ENCODE measurements at regions not wholly inside any gene's neighbourhood (a gene's known extent, or its start where the extent isn't known, plus 50 kb on each side); places are given as distances from the start of the nearest gene placed in this dataset.

- no peak for TF ChIP-seq CTCF (conservative IDR thresholded peaks at IDR 0.05; ENCODE audit: low read depth, low read length)
- H3K9ac ChIP-seq = no peak overlapping the region
- no peaks in the 10 kb centered on the region for H3K4me1 ChIP-seq (ENCODE audit: low read depth, poor library complexity, severe bottlenecking)
- H3K27me3 ChIP-seq (ENCODE audit: insufficient read depth, low read depth) = no peaks in the 10 kb centered on the region
- no peaks in the 10 kb centered on the region for H3K36me3 ChIP-seq (ENCODE audit: insufficient read depth)
- H4K20me1 ChIP-seq (ENCODE audit: insufficient read depth) = no peaks in the 10 kb centered on the region
- H3K4me2 ChIP-seq = no peak overlapping the region
- H3K79me2 ChIP-seq (ENCODE audit: insufficient read depth, low read depth) = no peaks in the 10 kb centered on the region
- H3K4me3 ChIP-seq (IDR thresholded peaks at IDR 0.05; ENCODE audit: insufficient read depth, low read depth, low read length) = no peak overlapping the region
- no peak overlapping the region for H3K27ac ChIP-seq
- no peak overlapping the region for H2AFZ ChIP-seq (ENCODE audit: low read depth)
Observed at GRCh38 chr11:110773442-110773841, 61.2 kb upstream of the ARHGAP20 start.

- Histone ChIP-seq H3K4me2 (no peak overlapping the region), H3K36me3 (ENCODE audit: insufficient read depth) (no peaks in the 10 kb centered on the region), H2AFZ (ENCODE audit: low read depth) (no peak overlapping the region), H3K4me3 (IDR thresholded peaks at IDR 0.05; ENCODE audit: insufficient read depth, low read depth, low read length) (no peak overlapping the region), H3K27ac (no peak overlapping the region), H3K9ac (no peak overlapping the region), H3K4me1 (ENCODE audit: low read depth, poor library complexity, severe bottlenecking) (no peaks in the 10 kb centered on the region), H3K27me3 (ENCODE audit: insufficient read depth, low read depth) (no peaks in the 10 kb centered on the region), H3K79me2 (ENCODE audit: insufficient read depth, low read depth) (no peaks in the 10 kb centered on the region), H4K20me1 (ENCODE audit: insufficient read depth) (no peaks in the 10 kb centered on the region)
- no peak for TF ChIP-seq CTCF (conservative IDR thresholded peaks at IDR 0.05; ENCODE audit: low read depth, low read length)
Observed at GRCh38 chr11:110772863-110773262, 60.6 kb upstream of the ARHGAP20 start.

- Histone ChIP-seq H3K4me3 (IDR thresholded peaks at IDR 0.05; ENCODE audit: insufficient read depth, low read depth, low read length) (no peak overlapping the region), H3K36me3 (ENCODE audit: insufficient read depth) (no peaks in the 10 kb centered on the region), H3K4me2 (no peak overlapping the region), H3K9ac (no peak overlapping the region), H2AFZ (ENCODE audit: low read depth) (no peak overlapping the region), H3K4me1 (ENCODE audit: low read depth, poor library complexity, severe bottlenecking) (no peaks in the 10 kb centered on the region), H3K79me2 (ENCODE audit: insufficient read depth, low read depth) (no peaks in the 10 kb centered on the region), H3K27me3 (ENCODE audit: insufficient read depth, low read depth) (no peaks in the 10 kb centered on the region), H3K27ac (no peak overlapping the region), H4K20me1 (ENCODE audit: insufficient read depth) (no peaks in the 10 kb centered on the region)
- no peak for TF ChIP-seq CTCF (conservative IDR thresholded peaks at IDR 0.05; ENCODE audit: low read depth, low read length)
Observed at GRCh38 chr11:110766316-110766715, 54.1 kb upstream of the ARHGAP20 start.

- Histone ChIP-seq H3K9ac (no peak overlapping the region), H3K4me2 (no peak overlapping the region), H3K36me3 (ENCODE audit: insufficient read depth) (no peaks in the 10 kb centered on the region), H3K79me2 (ENCODE audit: insufficient read depth, low read depth) (no peaks in the 10 kb centered on the region), H2AFZ (ENCODE audit: low read depth) (no peak overlapping the region), H3K4me3 (IDR thresholded peaks at IDR 0.05; ENCODE audit: insufficient read depth, low read depth, low read length) (no peak overlapping the region), H4K20me1 (ENCODE audit: insufficient read depth) (no peaks in the 10 kb centered on the region), H3K27me3 (ENCODE audit: insufficient read depth, low read depth) (no peaks in the 10 kb centered on the region), H3K4me1 (ENCODE audit: low read depth, poor library complexity, severe bottlenecking) (no peaks in the 10 kb centered on the region), H3K27ac (no peak overlapping the region)
- TF ChIP-seq CTCF (conservative IDR thresholded peaks at IDR 0.05; ENCODE audit: low read depth, low read length) = no peak
Observed at GRCh38 chr11:110764485-110764884, 52.2 kb upstream of the ARHGAP20 start.
